Epidermal melanocyte (primary cell): ENCODE measurements at regions not wholly inside any gene's neighbourhood (a gene's known extent, or its start where the extent isn't known, plus 50 kb on each side); places are given as distances from the start of the nearest gene placed in this dataset.

Experiments used
- DNase-seq: peaks from one replicate; pipeline ENCODE4 v3.0.0; 2011; ENCODE audit warnings: low spot score; ENCODE audit not compliant: insufficient read length

- DNase-seq: no peak
These were observed 109.2 kb upstream of the ETS2 start for GRCh38 chr21:38696579-38696978.

DNA sequence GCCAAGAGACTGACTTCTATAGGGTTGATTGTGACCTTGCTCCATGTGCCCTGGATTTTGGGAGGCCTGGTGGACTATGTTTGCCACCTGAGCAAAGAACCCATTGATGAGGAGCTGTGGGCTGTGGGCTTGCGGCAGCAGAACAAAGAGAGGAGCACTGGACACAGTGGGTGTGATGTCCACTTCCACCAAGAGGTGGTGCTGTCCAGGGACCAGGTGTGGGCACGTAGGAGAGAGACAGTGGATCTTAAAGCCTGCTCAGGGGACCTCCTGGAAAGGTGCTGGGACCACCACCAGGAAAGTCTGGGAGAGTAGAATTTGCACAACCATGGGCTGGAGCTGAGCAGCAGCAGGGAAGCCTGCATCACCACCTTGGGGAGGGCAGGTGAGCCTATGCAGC is 106.7 kb upstream of the ETS2 start:
- no peak for DNase-seq

GRCh38 chr21:38702196-38702595 is 103.5 kb upstream of the ETS2 start:
- DNase-seq: no peak

DNA sequence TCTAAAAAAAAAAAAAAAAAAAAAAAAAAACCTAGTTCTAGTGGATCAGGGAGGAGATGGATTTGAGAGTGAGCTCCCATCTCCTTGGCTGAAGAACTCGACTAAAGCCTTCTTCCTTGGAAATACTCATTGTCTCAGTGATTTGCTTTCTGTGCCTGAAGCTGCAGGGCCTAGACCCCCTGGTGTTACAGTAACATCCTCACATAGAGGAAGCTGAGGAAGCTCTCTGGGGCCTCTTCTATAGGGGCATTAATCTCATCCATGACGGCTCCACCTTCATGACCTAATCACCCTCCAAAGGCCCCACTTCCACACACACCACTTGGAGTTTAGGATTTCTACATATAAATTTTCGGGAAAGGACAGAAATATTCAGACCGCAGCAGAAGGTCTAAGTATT is 95.9 kb upstream of the ETS2 start:
- no peak for DNase-seq

GRCh38 chr21:38712071-38712470 is 93.7 kb upstream of the ETS2 start:
- peak; percentile 55 for DNase-seq

DNA sequence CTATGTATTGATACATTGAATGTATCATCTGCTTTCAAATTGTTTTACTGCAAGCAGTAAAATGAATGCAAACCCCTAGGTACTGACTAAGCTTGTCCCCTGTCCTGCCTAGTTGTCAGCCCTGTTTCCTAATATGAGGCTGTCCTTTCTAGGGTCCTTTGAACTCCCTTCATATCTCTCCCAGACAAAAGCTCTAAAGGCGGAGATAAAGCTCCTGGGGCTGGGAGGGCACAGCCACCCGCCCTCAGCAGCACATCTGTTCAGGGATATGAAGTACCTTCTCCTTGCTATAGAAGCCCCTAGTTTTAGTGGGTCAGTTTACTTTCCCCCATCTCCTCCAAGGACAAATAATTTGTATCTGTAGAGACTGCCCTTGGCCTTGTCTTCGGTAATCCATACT is 93.1 kb upstream of the ETS2 start:
- DNase-seq: no peak

- no peak for DNase-seq
These were observed 91.5 kb upstream of the ETS2 start for GRCh38 chr21:38714039-38714817.

- DNase-seq: no peak
These were observed 90.7 kb upstream of the ETS2 start for GRCh38 chr21:38714999-38715398.

GRCh38 chr21:38716088-38716487 is 89.6 kb upstream of the ETS2 start:
- no peak for DNase-seq

GRCh38 chr21:38716942-38717341 is 88.8 kb upstream of the ETS2 start:
- no peak for DNase-seq

DNA sequence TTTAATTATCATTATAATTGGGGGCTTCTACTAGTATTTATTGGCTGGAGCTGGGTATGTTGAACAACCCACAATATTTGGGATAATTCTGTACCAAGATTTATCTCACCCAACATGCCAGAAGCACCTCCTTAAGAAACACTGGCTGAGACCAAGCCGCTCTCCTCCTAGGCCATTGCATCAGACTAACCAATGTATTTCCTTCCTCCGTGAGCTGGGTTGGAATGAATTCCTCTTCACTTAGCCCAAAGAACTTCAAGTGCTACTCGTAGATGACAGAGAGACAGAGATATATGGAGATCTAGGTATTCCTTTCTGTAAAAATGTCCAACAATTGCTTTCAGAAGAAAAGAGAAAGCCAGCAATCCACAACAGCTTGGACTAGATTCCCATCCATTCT is 87.2 kb upstream of the ETS2 start:
- DNase-seq: no peak

GRCh38 chr21:38720074-38720473 is 85.7 kb upstream of the ETS2 start:
- DNase-seq: no peak

DNA sequence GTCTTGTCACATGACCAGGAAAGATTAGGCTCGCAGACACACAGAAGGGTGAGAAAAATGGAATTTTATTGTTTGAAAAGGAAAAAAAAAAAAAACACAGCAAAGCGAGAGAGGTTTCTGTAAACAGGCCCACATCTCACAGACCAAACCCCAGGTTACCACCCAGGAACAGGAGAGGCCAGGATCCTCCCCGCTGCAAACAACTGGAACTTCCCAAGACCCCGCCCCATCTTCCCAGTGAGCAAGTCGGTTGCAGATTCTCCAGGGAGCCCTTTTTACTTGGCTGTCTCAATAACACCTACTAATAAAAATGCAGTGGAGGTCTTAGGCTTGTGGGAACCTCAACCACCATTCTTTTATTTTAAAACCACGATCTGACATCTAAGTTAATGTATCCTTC is 84.7 kb upstream of the ETS2 start:
- DNase-seq: no peak

DNA sequence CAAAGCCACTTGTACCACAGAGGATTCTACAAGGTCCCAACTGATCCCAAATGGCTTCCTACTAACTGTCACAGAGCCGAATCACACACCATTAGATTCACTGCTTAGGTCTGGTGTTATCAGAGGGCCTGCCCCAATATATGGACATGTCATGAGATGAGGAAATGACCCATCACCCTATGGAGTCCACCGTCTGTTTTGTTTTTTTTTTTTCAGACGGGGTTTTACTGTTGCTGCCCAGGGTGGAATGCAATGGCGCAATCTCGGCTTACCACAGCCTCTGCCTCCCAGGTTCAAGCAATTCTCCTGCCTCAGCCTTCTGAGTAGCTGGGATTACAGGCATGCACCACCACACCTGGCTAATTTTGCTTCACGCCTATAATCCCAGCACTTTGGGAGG is 83.8 kb upstream of the ETS2 start:
- no peak for DNase-seq

GRCh38 chr21:38725196-38726157 is 80.3 kb upstream of the ETS2 start:
- no peak for DNase-seq

DNA sequence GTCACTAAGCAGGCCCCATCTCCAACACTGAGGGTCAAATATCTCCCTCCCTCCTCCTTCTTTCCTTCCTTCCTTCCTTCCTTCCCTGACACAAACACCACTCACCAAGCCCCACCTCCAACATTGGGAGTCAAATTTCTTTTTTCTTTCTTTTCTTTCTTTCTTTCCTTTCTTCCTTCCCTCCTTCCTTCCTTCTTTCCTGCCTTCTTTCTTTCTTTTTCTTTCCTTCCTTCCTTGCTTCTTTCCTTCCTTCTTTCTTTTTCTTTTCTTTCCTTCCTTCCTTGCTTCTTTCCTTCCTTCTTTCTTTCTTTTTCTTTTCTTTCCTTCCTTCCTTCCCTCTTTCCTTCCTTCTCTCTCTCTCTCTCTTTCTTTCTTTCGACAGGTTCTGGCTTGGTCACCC is 79.2 kb upstream of the ETS2 start:
- DNase-seq: no peak

- no peak for DNase-seq
These were observed 76.4 kb upstream of the ETS2 start for GRCh38 chr21:38729291-38729690.

- no peak for DNase-seq
These were observed 75.9 kb upstream of the ETS2 start for GRCh38 chr21:38729754-38730379.

DNA sequence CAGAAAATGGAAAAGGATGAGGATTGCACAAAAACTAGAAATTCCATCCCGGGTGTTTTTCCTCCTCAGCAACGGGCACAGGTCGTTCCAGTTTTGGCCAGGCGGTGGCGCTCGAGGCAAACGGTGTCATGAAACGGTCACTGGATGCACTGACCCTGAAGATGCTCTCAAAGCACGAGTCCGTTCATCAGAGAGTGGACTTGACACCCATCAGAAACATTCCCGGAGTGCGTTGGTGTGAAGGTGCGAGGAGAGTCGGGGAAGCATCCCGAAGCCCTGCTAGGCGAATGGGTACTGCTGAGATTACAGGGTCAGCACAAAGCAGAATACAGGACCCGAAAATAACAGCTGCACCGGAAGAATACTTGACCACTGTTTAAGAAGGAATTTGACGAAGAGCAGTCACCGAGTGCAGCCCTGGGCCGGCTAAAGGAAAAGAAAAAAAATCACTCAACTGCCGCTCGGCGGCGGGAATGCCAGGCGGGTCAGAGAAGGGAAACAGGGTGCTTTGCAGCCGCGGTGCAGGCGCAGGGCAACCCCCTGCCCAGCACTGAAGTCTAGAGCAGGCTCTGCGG is 71.7 kb upstream of the ETS2 start:
- peak; percentile 66 for DNase-seq

DNA sequence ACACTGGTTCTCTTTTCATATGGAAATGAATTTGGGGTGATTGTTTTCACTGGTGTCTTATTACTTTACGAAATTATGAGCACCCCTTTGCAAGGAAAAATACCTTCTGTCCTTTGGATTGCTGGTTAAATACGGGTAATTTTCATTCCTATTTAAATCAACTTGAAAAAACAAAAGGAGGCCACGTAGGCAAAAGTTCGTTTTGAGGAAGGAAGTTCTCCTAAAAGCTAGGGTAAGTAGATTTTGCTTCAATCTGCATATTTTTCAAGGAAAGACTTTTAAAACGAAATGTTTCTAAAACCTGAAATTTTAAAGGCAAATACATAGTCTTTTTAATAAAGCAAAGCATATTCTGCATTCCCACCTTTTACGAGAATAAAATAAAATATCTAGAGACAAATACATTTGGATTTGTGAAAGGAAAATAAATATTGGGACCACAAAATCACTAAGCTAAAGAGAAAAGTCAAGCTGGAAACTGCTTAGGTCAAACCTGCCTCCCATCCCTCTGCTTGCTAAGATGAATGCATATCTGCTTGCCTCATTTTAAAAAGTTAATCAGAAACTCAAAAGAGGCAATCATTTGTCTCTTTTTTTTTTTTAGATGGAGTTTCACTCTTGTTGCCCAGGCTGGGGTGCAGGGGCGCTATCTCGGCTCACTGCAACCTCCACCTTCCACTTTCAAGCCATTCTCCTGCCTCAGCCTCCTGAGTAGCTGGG is 70.9 kb upstream of the ETS2 start:
- no peak for DNase-seq

DNA sequence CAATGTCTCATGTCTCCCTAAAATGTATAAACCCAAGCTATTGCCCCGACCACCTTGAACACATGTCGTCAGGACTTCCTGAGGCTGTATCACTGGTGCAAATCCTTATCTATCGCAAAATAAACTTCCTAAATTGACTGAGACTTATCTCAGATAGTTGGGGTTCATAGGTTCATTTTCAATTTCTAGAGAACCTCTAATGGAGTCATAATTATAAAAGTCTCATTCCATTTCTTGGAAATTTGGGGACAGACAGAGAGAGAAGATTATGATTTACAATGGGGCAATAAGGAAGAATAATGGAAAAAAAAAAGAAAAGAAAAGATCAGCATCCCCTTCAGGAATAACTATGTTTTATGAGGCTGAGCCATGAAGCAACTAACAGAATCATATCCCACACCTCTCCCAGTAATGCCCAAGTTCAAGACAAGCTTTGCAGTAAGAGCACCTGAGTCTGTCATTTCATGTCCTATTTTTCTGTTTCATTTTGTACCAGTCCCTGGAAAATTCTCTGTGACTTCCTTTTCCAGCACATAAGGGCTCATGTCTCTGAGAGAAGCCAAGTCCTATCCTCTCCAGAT is 70.0 kb upstream of the ETS2 start:
- DNase-seq: no peak
